CD4-positive, alpha-beta T cell treated with Interleukin-10 for 1 hour (primary cell): ENCODE measurements at regions not wholly inside any gene's neighbourhood (a gene's known extent, or its start where the extent isn't known, plus 50 kb on each side); places are given as distances from the start of the nearest gene placed in this dataset.
"Not testable (repeated sequence)": the region's sequence is repeated elsewhere in the genome, so short reads cannot be mapped to it uniquely, and the experiment has no call there.

Experiments used
- DNase-seq: peaks from one replicate; pipeline ENCODE4 v3.0.0-alpha.2; 2020

- DNase-seq = not testable (repeated sequence)
Observed at GRCh38 chr17:21558921-21559320, 133.4 kb upstream of the KCNJ18 start.

DNA sequence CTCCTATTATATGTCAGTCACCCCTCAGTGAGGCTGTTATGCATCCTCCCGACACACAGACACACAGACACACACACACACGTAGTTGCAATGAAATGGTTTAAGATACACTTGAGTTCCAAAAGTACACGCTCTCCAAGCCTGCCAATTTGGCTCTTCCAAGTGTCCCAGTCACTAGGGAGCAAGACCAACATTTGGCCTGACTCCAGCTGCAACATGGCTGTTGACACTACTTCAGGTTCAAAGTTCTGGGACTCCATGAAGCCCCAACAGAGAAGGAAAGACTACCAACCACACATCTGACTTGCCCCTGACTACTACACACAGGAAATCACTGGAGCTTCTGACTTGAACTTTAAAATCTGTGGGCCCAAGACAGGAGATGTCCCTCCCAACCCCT, 128.1 kb upstream of the KCNJ18 start:
- no peak for DNase-seq

DNA sequence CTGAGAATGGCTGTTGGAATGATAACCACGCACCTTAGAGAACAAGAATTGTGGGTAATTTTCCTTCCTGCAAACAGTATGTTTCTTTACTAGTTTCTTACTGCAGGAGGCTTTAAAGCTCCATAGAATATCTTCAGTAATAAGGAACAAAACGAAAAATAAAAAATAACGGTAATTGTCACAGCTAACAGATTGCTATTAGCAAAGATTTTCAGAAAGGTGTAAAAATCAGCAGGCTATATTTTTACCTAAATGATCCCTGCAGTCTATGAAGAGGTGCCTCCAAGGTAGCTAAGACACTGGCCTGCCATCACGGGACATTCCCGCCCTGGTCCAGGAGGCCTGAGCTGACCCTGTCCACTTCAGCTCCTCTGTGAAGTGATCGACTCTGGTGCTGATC, 127.6 kb upstream of the KCNJ18 start:
- DNase-seq = not testable (repeated sequence)

DNA sequence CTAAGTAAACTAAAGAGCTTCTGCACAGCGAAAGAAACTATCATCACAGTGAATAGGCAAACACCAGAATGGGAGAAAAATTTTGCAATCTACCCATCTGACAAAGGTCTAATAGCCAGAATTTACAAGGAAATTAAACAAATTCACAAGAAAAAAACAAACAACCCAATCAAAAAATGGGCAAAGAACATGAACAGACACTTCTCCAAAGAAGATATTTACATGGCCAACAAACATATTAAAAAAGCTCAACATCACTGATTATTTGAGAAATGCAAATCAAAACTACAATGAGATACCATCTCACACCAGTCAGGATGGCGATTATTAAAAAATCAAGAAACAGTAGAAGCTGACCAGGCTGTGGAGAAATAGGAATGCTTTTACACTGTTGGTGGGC, 121.9 kb upstream of the KCNJ18 start:
- DNase-seq = not testable (repeated sequence)

GRCh38 chr17:21572148-21572547, 120.2 kb upstream of the KCNJ18 start:
- DNase-seq = not testable (repeated sequence)

GRCh38 chr17:21573271-21573960, 118.9 kb upstream of the KCNJ18 start:
- not testable (repeated sequence) for DNase-seq

GRCh38 chr17:21573961-21574610, 118.2 kb upstream of the KCNJ18 start:
- DNase-seq = peak; percentile 48

DNA sequence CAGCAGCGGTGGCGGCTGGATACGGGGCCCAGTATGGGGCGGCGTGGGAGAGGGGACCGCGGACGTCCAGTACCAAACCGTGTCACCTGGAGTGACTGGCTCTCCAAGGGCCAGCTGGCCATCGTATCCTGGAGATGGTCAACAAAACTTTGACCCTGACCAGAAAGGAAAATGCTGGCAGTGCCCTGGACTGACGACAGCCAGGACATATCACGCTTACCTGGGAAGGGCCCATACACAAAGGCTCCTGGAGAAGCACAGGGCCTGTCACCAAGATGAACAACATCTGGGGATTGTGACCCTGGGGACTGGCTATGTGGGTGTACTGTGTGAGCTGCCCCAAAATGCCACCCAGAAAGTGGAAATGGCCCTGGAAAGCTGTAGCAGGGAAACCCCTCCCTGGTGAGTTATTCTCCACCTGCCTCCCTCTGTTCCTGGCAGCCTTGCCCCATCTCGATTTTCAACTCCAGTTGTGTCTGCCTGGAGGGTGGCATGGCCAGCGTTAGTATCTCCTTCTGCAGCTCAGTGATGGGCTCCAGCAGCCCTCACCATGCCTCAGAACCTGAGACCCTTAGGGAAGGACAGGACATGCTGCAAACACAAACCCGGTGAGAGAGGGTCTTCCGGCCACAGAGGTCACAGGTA, 117.6 kb upstream of the KCNJ18 start:
- not testable (repeated sequence) for DNase-seq

DNA sequence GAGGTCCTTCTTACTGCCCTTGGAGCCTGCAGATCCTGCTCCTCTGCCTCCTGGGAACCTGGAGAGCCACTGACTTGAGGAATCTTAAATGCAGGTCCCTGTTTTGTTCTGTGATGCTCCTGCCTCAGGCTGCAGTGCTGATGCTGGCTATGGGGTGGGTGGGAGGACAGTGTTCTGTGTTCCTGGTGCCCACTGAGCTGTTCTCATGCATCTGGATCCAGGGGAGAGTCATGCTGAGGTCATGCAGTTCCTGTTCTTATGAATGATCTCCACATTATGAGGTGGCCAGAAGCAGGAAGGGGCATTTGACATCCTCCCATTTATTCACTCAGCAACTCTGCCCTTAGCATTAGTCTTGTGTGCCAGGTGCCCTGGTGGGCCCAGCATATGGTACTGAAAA, 113.5 kb upstream of the KCNJ18 start:
- DNase-seq = not testable (repeated sequence)

GRCh38 chr17:21592774-21593173, 99.5 kb upstream of the KCNJ18 start:
- no peak for DNase-seq

DNA sequence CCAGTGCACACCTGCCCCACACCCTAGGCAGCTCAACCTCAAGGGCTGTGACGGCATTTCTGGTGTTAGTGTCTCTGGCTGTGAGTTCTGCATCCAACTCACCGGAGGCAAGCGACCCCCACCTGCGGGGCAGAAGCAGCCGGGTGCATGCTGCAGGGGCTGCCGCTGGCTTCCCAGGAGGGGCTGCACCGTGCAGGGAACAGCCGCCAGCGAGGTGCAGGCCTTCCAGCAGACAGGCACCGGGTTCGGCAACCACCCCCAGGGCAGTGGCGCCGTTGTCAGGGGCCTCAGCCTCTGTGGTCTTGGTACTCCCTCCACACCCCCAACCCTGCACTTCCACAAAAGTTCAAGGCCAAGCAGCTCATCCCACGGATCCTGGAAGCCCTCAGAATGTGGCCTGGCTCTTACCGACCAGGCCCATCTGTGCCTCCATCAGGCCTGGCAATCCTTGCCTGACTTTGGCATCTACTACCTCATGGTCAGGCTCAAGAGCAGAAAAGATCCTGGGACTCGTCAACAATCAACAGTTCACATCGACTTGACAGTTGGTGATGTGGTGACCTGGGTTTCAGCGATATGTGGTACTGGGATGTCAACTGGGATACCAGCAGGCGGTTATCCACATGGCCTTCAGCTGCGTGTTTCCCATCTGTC, 98.7 kb upstream of the KCNJ18 start:
- DNase-seq = not testable (repeated sequence)

DNA sequence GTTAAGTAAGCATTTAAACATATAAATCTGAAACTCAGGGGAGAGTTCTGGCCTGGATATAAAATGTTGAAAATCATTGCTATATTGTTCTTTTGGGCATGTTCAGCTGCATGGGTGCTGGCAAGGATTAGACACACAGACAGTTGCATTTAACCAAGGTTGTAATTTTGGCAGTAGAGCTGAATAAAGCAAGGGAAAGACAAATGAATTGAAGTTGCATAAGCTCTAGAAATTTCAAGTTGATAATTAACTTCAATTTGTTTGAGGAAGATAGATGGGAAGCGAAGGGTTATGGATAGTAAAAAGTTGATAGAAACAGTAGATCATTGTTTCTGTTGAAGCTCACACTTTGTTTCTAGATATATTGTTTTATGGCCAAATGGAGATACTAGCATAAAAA, 97.2 kb upstream of the KCNJ18 start:
- DNase-seq = no peak

DNA sequence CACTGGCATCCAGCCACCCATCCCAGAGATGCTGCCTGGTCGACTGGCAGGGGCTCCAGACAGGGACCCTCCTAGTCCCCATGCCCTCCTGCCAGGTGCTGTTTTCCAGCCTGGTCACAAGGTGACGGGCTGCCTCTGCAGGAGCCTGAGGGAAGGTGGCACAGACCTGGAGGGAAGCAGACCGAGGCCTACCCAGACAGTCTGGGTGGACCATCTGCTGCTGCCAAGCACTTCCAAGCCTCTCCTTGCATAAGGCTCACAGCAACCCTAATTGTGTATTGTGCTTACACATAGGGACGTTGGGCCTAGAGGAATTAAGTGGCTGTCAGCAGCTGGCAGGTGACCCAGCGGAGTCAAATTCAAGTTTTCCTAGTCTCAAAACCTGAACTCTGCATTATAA, 90.1 kb upstream of the KCNJ18 start:
- no peak for DNase-seq

- not testable (repeated sequence) for DNase-seq
Observed at GRCh38 chr17:21603292-21603691, 89.0 kb upstream of the KCNJ18 start.

GRCh38 chr17:21611443-21611842, 80.9 kb upstream of the KCNJ18 start:
- DNase-seq = not testable (repeated sequence)

DNA sequence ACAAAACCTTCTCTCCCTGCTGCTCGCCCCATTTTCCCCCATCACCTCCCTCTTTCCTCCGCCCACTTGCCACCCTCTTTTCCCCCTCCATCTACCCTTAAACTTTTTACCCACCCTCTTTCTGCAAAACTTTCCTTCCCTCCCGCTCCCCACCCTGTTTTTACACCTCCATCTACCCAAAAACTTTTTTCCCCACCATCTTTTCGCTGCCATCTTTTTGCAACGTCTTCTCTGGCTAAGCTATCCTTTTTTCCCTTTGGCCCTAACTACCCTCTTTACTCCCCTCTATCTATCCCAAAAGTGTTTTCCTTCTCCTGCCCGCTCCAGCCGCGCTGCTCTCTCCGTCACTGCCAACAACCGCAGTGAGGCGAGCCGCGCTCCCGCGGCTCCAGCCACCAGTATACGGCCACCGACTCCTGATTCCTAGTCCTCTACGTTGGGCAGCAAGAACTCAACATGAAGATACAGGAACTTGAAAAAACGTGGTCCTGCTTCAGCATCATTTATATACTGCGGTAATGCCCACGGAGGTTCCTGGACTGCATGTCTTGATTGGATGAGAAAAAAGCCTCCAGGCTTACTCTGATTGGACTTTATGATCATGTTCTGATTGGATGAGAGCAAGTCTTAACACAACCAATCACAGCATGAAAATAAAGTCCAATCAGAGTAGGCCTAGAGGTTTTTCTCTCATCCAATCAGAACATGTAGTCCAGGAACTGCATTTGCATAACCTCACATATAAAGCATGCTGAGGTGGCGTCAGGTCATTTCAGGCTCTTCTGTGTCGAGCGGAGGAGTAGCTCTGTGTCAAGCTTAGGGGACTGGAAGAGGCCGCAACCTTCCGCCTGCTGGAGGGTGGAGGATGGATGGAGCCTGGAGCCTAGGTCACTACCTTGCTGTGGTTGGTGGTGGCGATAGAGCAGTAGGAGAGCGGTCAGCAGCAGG, 79.9 kb upstream of the KCNJ18 start:
- DNase-seq = not testable (repeated sequence)

GRCh38 chr17:21613071-21613429, 79.3 kb upstream of the KCNJ18 start:
- no peak for DNase-seq

DNA sequence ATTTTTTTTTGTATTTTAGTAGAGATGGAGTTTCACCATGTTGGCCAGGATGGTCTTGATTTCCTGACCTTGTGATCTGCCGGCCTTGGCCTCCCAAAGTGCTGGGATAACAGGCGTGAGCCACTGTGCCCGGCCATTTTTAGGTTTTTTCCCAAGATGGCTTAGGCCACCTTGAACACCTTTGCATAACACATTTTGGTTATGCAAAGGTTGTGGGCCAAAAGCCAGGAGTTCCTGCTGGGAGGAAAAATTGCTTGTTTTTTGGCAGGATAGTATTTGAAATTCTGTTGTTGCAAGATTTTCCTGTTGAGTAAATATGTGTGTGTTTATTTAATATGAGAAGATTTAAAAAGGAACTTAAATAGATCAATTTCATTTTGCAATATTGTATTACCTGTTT, 65.3 kb upstream of the KCNJ18 start:
- DNase-seq = not testable (repeated sequence)
